DOHH2 (cell line): ENCODE measurements at regions not wholly inside any gene's neighbourhood (a gene's known extent, or its start where the extent isn't known, plus 50 kb on each side); places are given as distances from the start of the nearest gene placed in this dataset.

Source experiments
- H3F3A ChIP-seq: fragments of 200-600 bp; sonication (generic), shearing (Covaris generic); 2 replicates; pipeline ENCODE4 v1.6.0; 2016; ENCODE audit warnings: antibody characterized with exemption, mild to moderate bottlenecking; ENCODE audit not compliant: control insufficient read depth, insufficient read depth
- H3K27ac ChIP-seq: fragments of 200-600 bp; sonication (generic); 2 replicates; pipeline ENCODE4 v1.5.1; 2014; ENCODE audit warnings: low read depth, mild to moderate bottlenecking, low read length, moderate library complexity
- H3K27me3 ChIP-seq: fragments of 200-600 bp; sonication (generic); 2 replicates; pipeline ENCODE4 v1.6.1; 2014; ENCODE audit warnings: mild to moderate bottlenecking, low read length, mixed read lengths; ENCODE audit not compliant: control insufficient read depth
- H3K36me3 ChIP-seq: fragments of 200-600 bp; sonication (generic); 2 replicates; pipeline ENCODE4 v1.6.1; 2014; ENCODE audit warnings: mild to moderate bottlenecking, low read length, moderate library complexity, mixed read lengths; ENCODE audit not compliant: control insufficient read depth
- H3K4me1 ChIP-seq: fragments of 200-600 bp; sonication (generic); 2 replicates; pipeline ENCODE4 v1.6.1; 2014; ENCODE audit warnings: mild to moderate bottlenecking, low read length, mixed read lengths; ENCODE audit not compliant: control insufficient read depth
- H3K4me2 ChIP-seq: fragments of 200-600 bp; sonication (generic); 2 replicates; pipeline ENCODE4 v1.6.0; 2014; ENCODE audit warnings: mild to moderate bottlenecking, low read length, moderate library complexity
- H3K4me3 ChIP-seq: fragments of 200-600 bp; sonication (generic); 2 replicates; pipeline ENCODE4 v1.5.1; 2014; ENCODE audit warnings: mild to moderate bottlenecking, low read length, mixed read lengths
- H3K79me2 ChIP-seq: fragments of 200-600 bp; sonication (generic); 2 replicates; pipeline ENCODE4 v1.6.1; 2014; ENCODE audit warnings: mild to moderate bottlenecking, low read length, mixed read lengths; ENCODE audit not compliant: control insufficient read depth
- H3K9me2 ChIP-seq: fragments of 200-600 bp; sonication (generic); replicated peaks from 2 replicates; pipeline ENCODE4 v1.6.1; 2014; ENCODE audit warnings: mild to moderate bottlenecking, low read length, mixed read lengths; ENCODE audit not compliant: control insufficient read depth
- H3K9me3 ChIP-seq: fragments of 200-600 bp; sonication (generic); 2 replicates; pipeline ENCODE4 v1.6.1; 2014; ENCODE audit warnings: antibody characterized with exemption, low read length, mixed read lengths; ENCODE audit not compliant: control insufficient read depth, insufficient read depth
- H4K20me1 ChIP-seq: fragments of 200-600 bp; sonication (generic); 2 replicates; pipeline ENCODE4 v1.6.0; 2014; ENCODE audit warnings: low read depth, mild to moderate bottlenecking, antibody characterized with exemption, low read length, moderate library complexity; ENCODE audit not compliant: control insufficient read depth, insufficient read depth
- CTCF ChIP-seq: fragments of 200-600 bp; sonication (generic); IDR thresholded peaks from one replicate; pipeline ENCODE4 v1.5.1; 2014; ENCODE audit warnings: antibody characterized with exemption, mild to moderate bottlenecking, low read depth, low read length; ENCODE audit not compliant: poor library complexity, severe bottlenecking
- EZH2phosphoT487 ChIP-seq: fragments of 200-600 bp; sonication (generic); IDR thresholded peaks from 2 replicates; pipeline ENCODE4 v1.6.1; 2017; ENCODE audit warnings: borderline replicate concordance, mild to moderate bottlenecking, antibody characterized with exemption, low read length, moderate library complexity, mixed read lengths

GRCh38 chr2:59997371-59997770 lies 556.1 kb downstream of the BCL11A start:
- Histone ChIP-seq H3K79me2 (no peaks in the 10 kb centered on the region), H3K4me2 (no peak overlapping the region), H3F3A (no peaks in the 10 kb centered on the region), H3K27me3 (no peaks in the 10 kb centered on the region), H4K20me1 (no peaks in the 10 kb centered on the region), H3K36me3 (no peaks in the 10 kb centered on the region), H3K4me1 (peaks cover 8% of the 10 kb centered on the region), H3K9me3 (no peaks in the 10 kb centered on the region; the same call in 1 of the 2 replicates), H3K27ac (no peak overlapping the region), H3K9me2 (no peaks in the 10 kb centered on the region; the same call in 1 of the 2 replicates), H3K4me3 (no peak overlapping the region)
- TF ChIP-seq EZH2phosphoT487, result no peak
- TF ChIP-seq CTCF, result no peak

- H3K27me3 ChIP-seq, result no peaks in the 10 kb centered on the region
- no peak for TF ChIP-seq EZH2phosphoT487
- no peak for TF ChIP-seq CTCF
- no peak overlapping the region for H3K27ac ChIP-seq
- H3F3A ChIP-seq, result no peaks in the 10 kb centered on the region
- H3K36me3 ChIP-seq, result no peaks in the 10 kb centered on the region
- no peak overlapping the region for H3K4me2 ChIP-seq
- peaks cover 8% of the 10 kb centered on the region for H3K4me1 ChIP-seq
- no peaks in the 10 kb centered on the region; the same call in 1 of the 2 replicates for H3K9me3 ChIP-seq
- H3K79me2 ChIP-seq, result no peaks in the 10 kb centered on the region
- H4K20me1 ChIP-seq, result no peaks in the 10 kb centered on the region
- H3K9me2 ChIP-seq, result no peaks in the 10 kb centered on the region; the same call in 1 of the 2 replicates
- no peak overlapping the region for H3K4me3 ChIP-seq
Measured at GRCh38 chr2:59996855-59997254, 556.6 kb downstream of the BCL11A start.

GRCh38 chr2:59993726-59994125 lies 559.7 kb downstream of the BCL11A start:
- no peak overlapping the region for H3K27ac ChIP-seq
- no peaks in the 10 kb centered on the region; the same call in 1 of the 2 replicates for H3K9me2 ChIP-seq
- H4K20me1 ChIP-seq, result no peaks in the 10 kb centered on the region
- no peak overlapping the region for H3K4me3 ChIP-seq
- no peaks in the 10 kb centered on the region for H3K79me2 ChIP-seq
- no peaks in the 10 kb centered on the region for H3K27me3 ChIP-seq
- no peak overlapping the region for H3K4me2 ChIP-seq
- H3K4me1 ChIP-seq, result peaks cover 8% of the 10 kb centered on the region
- TF ChIP-seq EZH2phosphoT487 (no peak), CTCF (no peak)
- H3K9me3 ChIP-seq, result no peaks in the 10 kb centered on the region; the same call in 1 of the 2 replicates
- H3F3A ChIP-seq, result no peaks in the 10 kb centered on the region
- no peaks in the 10 kb centered on the region for H3K36me3 ChIP-seq

GRCh38 chr2:59988341-59988740 lies 565.1 kb downstream of the BCL11A start:
- H4K20me1 ChIP-seq, result no peaks in the 10 kb centered on the region
- TF ChIP-seq CTCF, result no peak
- H3K4me2 ChIP-seq, result no peak overlapping the region
- H3K4me1 ChIP-seq, result no peaks in the 10 kb centered on the region
- H3K9me2 ChIP-seq, result no peaks in the 10 kb centered on the region; the same call in 1 of the 2 replicates
- H3K27me3 ChIP-seq, result no peaks in the 10 kb centered on the region
- H3K9me3 ChIP-seq, result no peaks in the 10 kb centered on the region
- H3K4me3 ChIP-seq, result no peak overlapping the region
- H3K27ac ChIP-seq, result no peak overlapping the region
- no peaks in the 10 kb centered on the region for H3F3A ChIP-seq
- no peaks in the 10 kb centered on the region for H3K36me3 ChIP-seq
- H3K79me2 ChIP-seq, result no peaks in the 10 kb centered on the region
